ENCODE measurements at regions not wholly inside any gene's neighbourhood (a gene's known extent, or its start where the extent isn't known, plus 50 kb on each side); places are given as distances from the start of the nearest gene placed in this dataset.

DNA sequence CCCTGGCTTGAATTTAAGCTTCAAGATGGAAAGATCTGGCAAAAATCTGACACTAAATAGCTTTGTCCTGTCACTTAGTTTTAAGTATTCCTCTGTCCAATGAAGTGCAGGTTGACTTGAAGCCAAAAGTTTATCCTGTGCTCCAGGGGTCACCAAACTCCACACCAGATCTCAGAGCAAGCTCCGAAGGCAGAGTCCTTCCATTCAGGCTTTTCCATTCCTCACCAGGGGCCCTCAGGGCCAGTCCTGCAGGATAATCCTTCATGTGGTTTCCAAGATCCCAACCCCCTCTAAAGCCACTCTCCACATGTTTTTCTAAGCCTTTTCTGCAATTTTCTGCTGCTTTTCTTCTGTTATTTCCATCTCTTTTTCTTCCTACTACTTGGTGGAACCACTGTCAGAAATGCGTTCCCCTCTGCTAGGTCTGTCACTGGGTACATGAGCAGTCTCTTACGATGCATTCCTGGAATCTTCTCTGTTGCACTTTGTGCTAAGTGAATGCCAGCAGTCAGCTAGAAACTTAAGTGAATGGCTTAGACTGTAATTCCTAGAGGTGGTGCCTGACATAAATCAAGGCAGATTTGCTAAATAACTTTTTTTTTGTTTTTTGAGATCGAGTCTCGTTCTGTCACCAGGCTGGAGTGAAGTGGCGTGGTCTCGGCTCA is 251.4 kb downstream of the MSRB3 start:
- TF ChIP-seq NFIC (IDR thresholded peaks at IDR 0.05) (no peak), ZBTB7A (IDR thresholded peaks at IDR 0.05; ENCODE audit: low read depth) (no peak), EP300 (IDR thresholded peaks at IDR 0.05; ENCODE audit: borderline replicate concordance) (no peak), RAD21 (IDR thresholded peaks at IDR 0.05; ENCODE audit: low read depth) (no peak), CREB1 (IDR thresholded peaks at IDR 0.05; ENCODE audit: low read depth) (no peak), CEBPB (IDR thresholded peaks at IDR 0.05) (no peak), YY1 (IDR thresholded peaks at IDR 0.05; ENCODE audit: low read depth) (no peak), TCF12 (IDR thresholded peaks at IDR 0.05; ENCODE audit: low read depth) (no peak), TAF1 (IDR thresholded peaks at IDR 0.05; ENCODE audit: low read depth) (no peak), EGR1 (IDR thresholded peaks at IDR 0.05) (no peak)
- TF ChIP-seq, protein P1, sequence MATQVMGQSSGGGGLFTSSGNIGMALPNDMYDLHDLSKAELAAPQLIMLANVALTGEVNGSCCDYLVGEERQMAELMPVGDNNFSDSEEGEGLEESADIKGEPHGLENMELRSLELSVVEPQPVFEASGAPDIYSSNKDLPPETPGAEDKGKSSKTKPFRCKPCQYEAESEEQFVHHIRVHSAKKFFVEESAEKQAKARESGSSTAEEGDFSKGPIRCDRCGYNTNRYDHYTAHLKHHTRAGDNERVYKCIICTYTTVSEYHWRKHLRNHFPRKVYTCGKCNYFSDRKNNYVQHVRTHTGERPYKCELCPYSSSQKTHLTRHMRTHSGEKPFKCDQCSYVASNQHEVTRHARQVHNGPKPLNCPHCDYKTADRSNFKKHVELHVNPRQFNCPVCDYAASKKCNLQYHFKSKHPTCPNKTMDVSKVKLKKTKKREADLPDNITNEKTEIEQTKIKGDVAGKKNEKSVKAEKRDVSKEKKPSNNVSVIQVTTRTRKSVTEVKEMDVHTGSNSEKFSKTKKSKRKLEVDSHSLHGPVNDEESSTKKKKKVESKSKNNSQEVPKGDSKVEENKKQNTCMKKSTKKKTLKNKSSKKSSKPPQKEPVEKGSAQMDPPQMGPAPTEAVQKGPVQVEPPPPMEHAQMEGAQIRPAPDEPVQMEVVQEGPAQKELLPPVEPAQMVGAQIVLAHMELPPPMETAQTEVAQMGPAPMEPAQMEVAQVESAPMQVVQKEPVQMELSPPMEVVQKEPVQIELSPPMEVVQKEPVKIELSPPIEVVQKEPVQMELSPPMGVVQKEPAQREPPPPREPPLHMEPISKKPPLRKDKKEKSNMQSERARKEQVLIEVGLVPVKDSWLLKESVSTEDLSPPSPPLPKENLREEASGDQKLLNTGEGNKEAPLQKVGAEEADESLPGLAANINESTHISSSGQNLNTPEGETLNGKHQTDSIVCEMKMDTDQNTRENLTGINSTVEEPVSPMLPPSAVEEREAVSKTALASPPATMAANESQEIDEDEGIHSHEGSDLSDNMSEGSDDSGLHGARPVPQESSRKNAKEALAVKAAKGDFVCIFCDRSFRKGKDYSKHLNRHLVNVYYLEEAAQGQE (IDR thresholded peaks at IDR 0.05; ENCODE audit: low read depth) = no peak
- TF ChIP-seq, protein P2, sequence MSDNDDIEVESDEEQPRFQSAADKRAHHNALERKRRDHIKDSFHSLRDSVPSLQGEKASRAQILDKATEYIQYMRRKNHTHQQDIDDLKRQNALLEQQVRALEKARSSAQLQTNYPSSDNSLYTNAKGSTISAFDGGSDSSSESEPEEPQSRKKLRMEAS (IDR thresholded peaks at IDR 0.05) = no peak

All from Ishikawa (cell line).